MM.1S (cell line): ENCODE measurements at regions not wholly inside any gene's neighbourhood (a gene's known extent, or its start where the extent isn't known, plus 50 kb on each side); places are given as distances from the start of the nearest gene placed in this dataset.

Source experiments
- DNase-seq: peaks from one replicate; pipeline ENCODE4 v3.0.0-alpha.2; 2015
- H2AFZ ChIP-seq: fragments of 300-600 bp; sonication (generic); 2 replicates; pipeline ENCODE4 v1.6.0; 2016; ENCODE audit warnings: antibody characterized with exemption, low read length
- H3F3A ChIP-seq: fragments of 300-600 bp; sonication (generic); 2 replicates; pipeline ENCODE4 v1.6.1; 2016; ENCODE audit warnings: mild to moderate bottlenecking, antibody characterized with exemption, low read length, moderate library complexity, mixed read lengths; ENCODE audit not compliant: insufficient read depth
- H3K27ac ChIP-seq: fragments of 300-600 bp; sonication (generic); 2 replicates; pipeline ENCODE4 v1.5.1; 2016; ENCODE audit warnings: mild to moderate bottlenecking, low read length
- H3K27me3 ChIP-seq: fragments of 300-600 bp; sonication (generic); replicated peaks from 2 replicates; pipeline ENCODE4 v1.6.0; 2016; ENCODE audit warnings: low read length; ENCODE audit not compliant: insufficient read depth
- H3K36me3 ChIP-seq: fragments of 300-600 bp; sonication (generic); replicated peaks from 2 replicates; pipeline ENCODE4 v1.6.1; 2016; ENCODE audit warnings: mild to moderate bottlenecking, low read length, mixed read lengths; ENCODE audit not compliant: insufficient read depth
- H3K4me1 ChIP-seq: fragments of 300-600 bp; sonication (generic); 2 replicates; pipeline ENCODE4 v1.6.1; 2016; ENCODE audit warnings: low read length, mixed read lengths
- H3K4me2 ChIP-seq: fragments of 300-600 bp; sonication (generic); 2 replicates; pipeline ENCODE4 v1.6.0; 2016; ENCODE audit warnings: low read depth, low read length
- H3K4me3 ChIP-seq: fragments of 300-600 bp; sonication (generic); 2 replicates; pipeline ENCODE4 v1.5.1; 2016; ENCODE audit warnings: low read length, mixed read lengths
- H3K79me2 ChIP-seq: fragments of 300-600 bp; sonication (generic); 2 replicates; pipeline ENCODE4 v1.6.1; 2016; ENCODE audit warnings: mixed run types, low read length, mixed read lengths
- H3K9ac ChIP-seq: fragments of 300-600 bp; sonication (generic); 2 replicates; pipeline ENCODE4 v1.6.1; 2016; ENCODE audit warnings: low read length, mixed read lengths
- H3K9me2 ChIP-seq: fragments of 300-600 bp; sonication (generic); replicated peaks from 2 replicates; pipeline ENCODE4 v1.6.1; 2016; ENCODE audit warnings: mild to moderate bottlenecking, low read length, mixed read lengths; ENCODE audit not compliant: insufficient read depth
- H3K9me3 ChIP-seq: fragments of 300-600 bp; sonication (generic); replicated peaks from 2 replicates; pipeline ENCODE4 v1.6.1; 2016; ENCODE audit warnings: mild to moderate bottlenecking, low read length, mixed read lengths; ENCODE audit not compliant: insufficient read depth
- H4K20me1 ChIP-seq: fragments of 300-600 bp; sonication (generic); 2 replicates; pipeline ENCODE4 v1.6.1; 2016; ENCODE audit warnings: mild to moderate bottlenecking, low read length, moderate library complexity, mixed read lengths; ENCODE audit not compliant: insufficient read depth
- CTCF ChIP-seq: fragments of 300-600 bp; sonication (generic); IDR thresholded peaks from 2 replicates; pipeline ENCODE4 v1.5.1; 2016; ENCODE audit warnings: antibody characterized with exemption, low read length, mixed read lengths
- EZH2 ChIP-seq: fragments of 300-600 bp; sonication (generic); optimal IDR thresholded peaks from 2 replicates; pipeline ENCODE3; 2017; ENCODE audit warnings: low read depth, mild to moderate bottlenecking, antibody characterized with exemption, low read length, mixed read lengths
- EZH2phosphoT487 ChIP-seq: fragments of 300-600 bp; sonication (generic); IDR thresholded peaks from 2 replicates; pipeline ENCODE4 v1.6.1; 2018; ENCODE audit warnings: antibody characterized with exemption, low read length

GRCh38 chr3:197366301-197367044, 68.1 kb upstream of the DLG1 start:
- TF ChIP-seq CTCF (no peak), EZH2 (no peak), EZH2phosphoT487 (no peak)
- no peak overlapping the region for H3K4me2 ChIP-seq
- no peak for DNase-seq
- H3K36me3 ChIP-seq: no peaks in the 10 kb centered on the region
- no peaks in the 10 kb centered on the region for H4K20me1 ChIP-seq
- H3K4me1 ChIP-seq: no peaks in the 10 kb centered on the region
- no peaks in the 10 kb centered on the region for H3K79me2 ChIP-seq
- H3K27ac ChIP-seq: no peak overlapping the region
- no peaks in the 10 kb centered on the region for H3K9me2 ChIP-seq
- H2AFZ ChIP-seq: no peak overlapping the region
- no peaks in the 10 kb centered on the region for H3F3A ChIP-seq
- no peaks in the 10 kb centered on the region for H3K27me3 ChIP-seq
- no peak overlapping the region for H3K9ac ChIP-seq
- no peaks in the 10 kb centered on the region for H3K9me3 ChIP-seq
- H3K4me3 ChIP-seq: no peak overlapping the region

- Histone ChIP-seq H3F3A (no peaks in the 10 kb centered on the region), H3K79me2 (no peaks in the 10 kb centered on the region), H3K27me3 (no peaks in the 10 kb centered on the region), H3K9me2 (no peaks in the 10 kb centered on the region), H2AFZ (no peak overlapping the region), H3K4me1 (no peaks in the 10 kb centered on the region), H3K4me2 (no peak overlapping the region), H4K20me1 (no peaks in the 10 kb centered on the region), H3K27ac (no peak overlapping the region), H3K36me3 (no peaks in the 10 kb centered on the region), H3K9ac (no peak overlapping the region), H3K4me3 (no peak overlapping the region), H3K9me3 (no peaks in the 10 kb centered on the region)
- no peak for DNase-seq
- TF ChIP-seq EZH2phosphoT487 (no peak), CTCF (no peak), EZH2 (no peak)
Measured at GRCh38 chr3:197365586-197365985, 67.2 kb upstream of the DLG1 start.

GRCh38 chr3:197364410-197365071, 66.1 kb upstream of the DLG1 start:
- Histone ChIP-seq H3K4me3 (no peak overlapping the region), H3K4me1 (no peaks in the 10 kb centered on the region), H3K27ac (no peak overlapping the region), H3K27me3 (no peaks in the 10 kb centered on the region), H3K9ac (no peak overlapping the region), H3K4me2 (no peak overlapping the region), H2AFZ (no peak overlapping the region), H3K9me3 (no peaks in the 10 kb centered on the region), H3F3A (no peaks in the 10 kb centered on the region), H3K79me2 (no peaks in the 10 kb centered on the region), H3K36me3 (no peaks in the 10 kb centered on the region), H4K20me1 (no peaks in the 10 kb centered on the region), H3K9me2 (no peaks in the 10 kb centered on the region)
- no peak for TF ChIP-seq CTCF
- TF ChIP-seq EZH2: no peak
- no peak for TF ChIP-seq EZH2phosphoT487
- DNase-seq: no peak
